Neural cell (in vitro differentiated cells): ENCODE measurements at regions not wholly inside any gene's neighbourhood (a gene's known extent, or its start where the extent isn't known, plus 50 kb on each side); places are given as distances from the start of the nearest gene placed in this dataset.

Experiments used
- H2AFZ ChIP-seq: fragments of 200-600, 300-800 bp; sonication (generic), shearing (Covaris generic); 2 replicates; pipeline ENCODE4 v1.6.0; 2014; ENCODE audit warnings: low read depth, mild to moderate bottlenecking, antibody characterized with exemption, low read length, moderate library complexity
- H3F3A ChIP-seq: fragments of 200-600 bp; shearing (Covaris generic); 2 replicates; pipeline ENCODE4 v1.6.1; 2016; ENCODE audit warnings: mild to moderate bottlenecking, moderate library complexity, mixed read lengths, antibody characterized with exemption, low read length; ENCODE audit not compliant: insufficient read depth, poor library complexity, severe bottlenecking
- H3K27ac ChIP-seq: fragments of 200-600, 300-800 bp; sonication (generic), shearing (Covaris generic); 2 replicates; pipeline ENCODE4 v1.5.1; 2014; ENCODE audit warnings: mild to moderate bottlenecking, low read length, moderate library complexity
- H3K27me3 ChIP-seq: fragments of 300-800, 200-600 bp; sonication (generic), shearing (Covaris generic); 2 replicates; pipeline ENCODE4 v1.6.0; 2014; ENCODE audit warnings: mild to moderate bottlenecking, low read depth, low read length, moderate library complexity; ENCODE audit not compliant: insufficient read depth
- H3K36me3 ChIP-seq: fragments of 300-800, 200-600 bp; sonication (generic), shearing (Covaris generic); 2 replicates; pipeline ENCODE4 v1.5.1; 2014; ENCODE audit warnings: mild to moderate bottlenecking, antibody characterized with exemption, low read length, moderate library complexity; ENCODE audit not compliant: insufficient read depth
- H3K4me2 ChIP-seq: fragments of 300-800, 200-600 bp; sonication (generic), shearing (Covaris generic); 2 replicates; pipeline ENCODE4 v1.6.0; 2014; ENCODE audit warnings: mild to moderate bottlenecking, low read length
- H3K4me3 ChIP-seq: fragments of 300-800, 200-600 bp; sonication (generic), shearing (Covaris generic); 2 replicates; pipeline ENCODE4 v1.5.1; 2014; ENCODE audit warnings: mild to moderate bottlenecking, low read length, moderate library complexity
- H3K79me2 ChIP-seq: fragments of 200-600 bp; shearing (Covaris generic); replicated peaks from 2 replicates; pipeline ENCODE4 v1.6.0; 2014; ENCODE audit warnings: mild to moderate bottlenecking, low read length, moderate library complexity; ENCODE audit not compliant: insufficient read depth
- H3K9ac ChIP-seq: fragments of 300-800, 200-600 bp; sonication (generic), shearing (Covaris generic); 2 replicates; pipeline ENCODE4 v1.6.1; 2016; ENCODE audit warnings: mild to moderate bottlenecking, low read length, mixed read lengths
- H3K9me2 ChIP-seq: fragments of 200-600 bp; shearing (Covaris generic); 2 replicates; pipeline ENCODE4 v1.6.1; 2016; ENCODE audit warnings: mild to moderate bottlenecking, low read length, mixed read lengths; ENCODE audit not compliant: insufficient read depth
- H3K9me3 ChIP-seq: fragments of 200-600, 300-800 bp; sonication (generic), shearing (Covaris generic); 2 replicates; pipeline ENCODE4 v1.6.1; 2016; ENCODE audit warnings: mild to moderate bottlenecking, mixed run types, low read length, moderate library complexity, mixed read lengths
- H4K20me1 ChIP-seq: fragments of 200-600 bp; shearing (Covaris generic); 2 replicates; pipeline ENCODE4 v1.6.1; 2016; ENCODE audit warnings: mild to moderate bottlenecking, mixed run types; ENCODE audit not compliant: insufficient read depth
- CTCF ChIP-seq: fragments of 450-650 bp; IDR thresholded peaks from 2 replicates; pipeline ENCODE4 v1.5.1; 2014; ENCODE audit warnings: antibody characterized with exemption, mild to moderate bottlenecking, moderate library complexity; ENCODE audit not compliant: poor library complexity, severe bottlenecking
- EP300 ChIP-seq: fragments of 450-650 bp; conservative IDR thresholded peaks from 2 replicates; pipeline ENCODE4 v1.6.1; 2014; ENCODE audit warnings: antibody characterized with exemption, mild to moderate bottlenecking, moderate library complexity; ENCODE audit not compliant: poor library complexity, severe bottlenecking
- EZH2 ChIP-seq: fragments of 200-600, 300-800 bp; shearing (Covaris generic), sonication (generic); IDR thresholded peaks from 2 replicates; pipeline ENCODE4 v1.6.1; 2014; ENCODE audit warnings: antibody characterized with exemption, low read length, borderline replicate concordance, mild to moderate bottlenecking; ENCODE audit not compliant: insufficient read depth, poor library complexity, severe bottlenecking
- MXI1 ChIP-seq: fragments of 450-650 bp; conservative IDR thresholded peaks from 2 replicates; pipeline ENCODE4 v1.6.1; 2014; ENCODE audit warnings: antibody characterized with exemption, mild to moderate bottlenecking; ENCODE audit not compliant: poor library complexity, severe bottlenecking
- POLR2AphosphoS5 ChIP-seq: IDR thresholded peaks from 2 replicates; pipeline ENCODE4 v1.6.1; 2012
- RAD21 ChIP-seq: fragments of 450-650 bp; conservative IDR thresholded peaks from 2 replicates; pipeline ENCODE4 v1.6.1; 2014; ENCODE audit warnings: antibody characterized with exemption, mild to moderate bottlenecking, moderate library complexity
- REST ChIP-seq: IDR thresholded peaks from 2 replicates; pipeline ENCODE4 v1.6.1; 2012; ENCODE audit warnings: borderline replicate concordance
- SMC3 ChIP-seq: fragments of 450-650 bp; conservative IDR thresholded peaks from 2 replicates; pipeline ENCODE4 v1.6.1; 2014; ENCODE audit warnings: antibody characterized with exemption, mild to moderate bottlenecking, moderate library complexity; ENCODE audit not compliant: poor library complexity
- TAF1 ChIP-seq: IDR thresholded peaks from 2 replicates; pipeline ENCODE4 v1.6.1; 2012; ENCODE audit warnings: low read depth

GRCh38 chr2:100218552-100218951, 76.2 kb upstream of the AFF3 start (continued):
- TF ChIP-seq REST: no peak
- no peak for TF ChIP-seq MXI1

GRCh38 chr2:100217323-100217722, 74.9 kb upstream of the AFF3 start:
- Histone ChIP-seq H4K20me1 (no peaks in the 10 kb centered on the region), H3K36me3 (no peaks in the 10 kb centered on the region), H3K27ac (no peak overlapping the region), H3F3A (no peaks in the 10 kb centered on the region), H3K4me2 (no peak overlapping the region), H3K9me3 (no peaks in the 10 kb centered on the region), H2AFZ (no peak overlapping the region), H3K9me2 (no peaks in the 10 kb centered on the region), H3K4me3 (no peak overlapping the region), H3K79me2 (no peaks in the 10 kb centered on the region), H3K9ac (no peak overlapping the region), H3K27me3 (no peaks in the 10 kb centered on the region)
- no peak for TF ChIP-seq MXI1
- no peak for TF ChIP-seq SMC3

GRCh38 chr2:100216015-100216414, 73.6 kb upstream of the AFF3 start:
- Histone ChIP-seq H3K79me2 (no peaks in the 10 kb centered on the region), H4K20me1 (no peaks in the 10 kb centered on the region), H3F3A (no peaks in the 10 kb centered on the region), H3K9me3 (no peaks in the 10 kb centered on the region), H2AFZ (no peak overlapping the region), H3K9ac (no peak overlapping the region), H3K27ac (no peak overlapping the region), H3K27me3 (no peaks in the 10 kb centered on the region), H3K4me2 (no peak overlapping the region), H3K9me2 (no peaks in the 10 kb centered on the region), H3K4me3 (no peak overlapping the region), H3K36me3 (no peaks in the 10 kb centered on the region)
- TF ChIP-seq TAF1 (no peak), EP300 (no peak), REST (no peak), RAD21 (no peak), CTCF (no peak), POLR2AphosphoS5 (no peak), EZH2 (no peak)
